Hepatocyte (in vitro differentiated cells): ENCODE measurements at regions not wholly inside any gene's neighbourhood (a gene's known extent, or its start where the extent isn't known, plus 50 kb on each side); places are given as distances from the start of the nearest gene placed in this dataset.

Experiments
- CTCF ChIP-seq: fragments of 200-600 bp; sonication (generic); IDR thresholded peaks from 2 replicates; pipeline ENCODE4 v1.5.1; 2016; ENCODE audit warnings: antibody characterized with exemption, mild to moderate bottlenecking; ENCODE audit not compliant: poor library complexity
- EZH2 ChIP-seq: fragments of 200-600 bp; sonication (generic); IDR thresholded peaks from 2 replicates; pipeline ENCODE4 v1.6.1; 2016; ENCODE audit warnings: antibody characterized with exemption, mild to moderate bottlenecking, borderline replicate concordance

- TF ChIP-seq EZH2 (no peak), CTCF (no peak)
Measured at GRCh38 chr6:166838987-166839386, 117.4 kb downstream of the RNASET2 start.
